HG02642 (cell line): ENCODE measurements at regions not wholly inside any gene's neighbourhood (a gene's known extent, or its start where the extent isn't known, plus 50 kb on each side); places are given as distances from the start of the nearest gene placed in this dataset.

Experiments used
- ATAC-seq: cut with Tn5 transposase; IDR thresholded peaks from one replicate; pipeline ENCODE4 v1.9.1; 2021; ENCODE audit warnings: mild to moderate bottlenecking; ENCODE audit not compliant: unreplicated experiment, poor library complexity

DNA sequence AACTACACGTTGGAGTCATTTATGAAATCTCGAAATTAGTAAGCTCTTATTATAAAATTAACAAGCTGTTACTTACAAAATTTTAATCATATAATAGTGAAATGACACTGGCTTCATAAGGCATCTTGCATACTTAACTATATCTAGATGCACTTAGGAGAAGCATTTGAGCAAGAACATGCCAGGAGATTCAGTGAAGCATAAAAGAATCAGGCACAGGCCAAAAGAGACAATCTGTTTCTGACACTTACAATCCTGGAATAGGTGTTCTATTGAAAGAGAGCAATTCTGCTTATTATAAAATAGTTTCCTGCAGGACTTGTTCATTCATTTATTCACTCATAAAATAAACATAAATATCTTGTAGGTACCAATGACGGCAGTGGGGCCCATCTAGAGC is 1152.2 kb upstream of the CDH6 start:
- ATAC-seq: no peak

DNA sequence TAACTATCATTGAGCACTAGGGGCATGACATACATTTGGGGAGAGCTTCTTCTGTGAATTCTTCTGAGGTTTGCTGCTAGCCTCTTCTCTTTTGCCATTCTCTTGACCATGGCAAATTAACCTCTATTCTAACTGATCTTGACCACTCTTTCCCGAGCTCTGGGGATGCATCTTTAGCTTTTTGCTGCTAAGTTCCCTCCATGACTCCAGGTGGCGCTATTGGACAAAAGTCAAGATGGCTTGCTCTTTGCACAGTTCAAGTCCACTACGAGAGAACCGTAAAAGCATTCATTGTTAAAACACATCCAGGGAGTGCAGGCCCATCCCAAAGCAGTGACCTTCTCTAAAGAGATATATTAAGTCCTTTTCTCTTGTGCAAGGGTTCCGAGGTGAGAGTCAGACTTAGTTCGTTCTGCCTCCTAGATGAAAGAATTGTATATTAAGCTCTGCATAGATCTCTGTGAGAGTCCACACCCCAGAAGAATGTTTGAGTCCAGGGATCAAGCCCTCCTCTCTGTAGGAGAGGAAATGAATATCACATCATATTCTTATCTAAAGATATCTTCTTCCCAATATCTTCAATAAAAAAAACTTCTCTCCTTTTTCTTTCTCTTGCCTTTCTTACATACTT is 1152.9 kb upstream of the CDH6 start:
- ATAC-seq: no peak

DNA sequence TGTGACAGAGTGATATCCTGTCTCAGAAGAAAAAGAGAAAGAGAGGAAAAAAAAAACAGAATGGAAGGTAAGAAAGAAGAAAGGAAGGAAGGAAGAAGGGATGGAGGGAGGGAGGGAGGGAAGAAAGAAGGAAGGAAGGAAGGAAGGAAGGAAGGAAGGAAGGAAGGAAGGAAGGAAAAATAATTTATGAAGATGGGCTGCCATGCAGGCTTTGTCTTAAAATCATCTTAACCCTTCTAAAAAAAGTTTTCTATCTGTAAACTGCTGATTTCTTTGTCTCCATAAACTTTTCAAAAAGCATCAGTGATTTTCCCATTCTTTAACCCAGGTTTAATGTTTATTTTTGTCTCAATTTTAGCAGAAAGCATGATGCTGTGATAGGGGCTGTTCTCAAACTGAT is 1154.1 kb upstream of the CDH6 start:
- no peak for ATAC-seq

DNA sequence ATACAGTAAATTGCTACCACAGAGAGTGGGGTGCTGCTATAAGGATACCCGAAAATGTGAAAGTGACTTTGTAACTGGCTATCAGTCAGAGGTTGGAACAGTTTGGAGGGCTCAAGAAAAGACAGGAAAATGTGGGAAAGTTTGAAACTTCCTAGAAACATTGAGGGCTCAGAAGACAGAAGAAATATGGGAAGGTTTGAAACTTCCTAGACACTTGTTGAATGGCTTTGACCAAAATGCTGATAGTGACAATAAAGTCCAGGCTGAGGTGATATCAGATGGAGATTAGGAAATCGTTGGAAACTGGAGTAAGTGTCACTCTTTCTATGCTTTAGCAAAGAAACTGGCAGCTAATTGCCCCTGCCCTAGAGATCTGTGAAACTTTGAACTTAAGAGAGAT is 1158.6 kb upstream of the CDH6 start:
- no peak for ATAC-seq

DNA sequence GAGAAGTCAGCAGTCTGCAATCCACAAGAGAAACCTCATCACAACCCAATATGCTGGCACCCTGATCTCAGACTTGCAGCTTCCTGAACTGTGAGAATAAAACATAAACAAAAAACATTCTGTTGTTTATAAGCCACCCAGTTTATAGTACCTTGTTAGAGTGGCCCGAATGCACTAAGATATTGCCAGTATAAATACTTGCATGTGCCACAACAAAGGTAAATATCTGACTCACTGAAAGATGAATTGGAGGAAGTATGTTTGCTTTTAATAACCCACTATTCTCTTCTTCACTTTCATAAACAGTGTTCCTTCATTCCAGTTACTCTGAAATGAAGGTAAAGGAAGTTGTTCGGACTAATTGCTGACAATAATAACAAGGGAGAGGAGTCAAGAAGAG is 1163.4 kb upstream of the CDH6 start:
- ATAC-seq: no peak

DNA sequence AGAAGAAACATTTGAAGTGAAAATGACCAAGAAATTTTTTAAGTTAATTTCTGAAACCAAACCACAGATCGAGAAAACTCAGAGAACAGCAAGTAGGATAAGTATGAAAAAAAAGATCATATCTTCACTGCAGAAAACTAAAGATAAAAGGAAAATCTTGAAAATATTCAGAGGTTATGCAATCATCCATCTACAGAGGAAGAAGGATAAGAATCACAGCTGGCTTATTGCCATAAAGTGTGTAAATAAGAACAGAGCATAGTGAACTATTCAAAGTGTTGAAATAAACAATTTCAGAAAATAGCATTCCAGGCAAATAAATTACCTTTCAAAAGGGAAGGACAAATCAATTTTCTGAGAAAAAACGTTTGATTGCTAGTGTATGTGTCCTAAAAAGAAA is 1191.7 kb upstream of the CDH6 start:
- no peak for ATAC-seq

DNA sequence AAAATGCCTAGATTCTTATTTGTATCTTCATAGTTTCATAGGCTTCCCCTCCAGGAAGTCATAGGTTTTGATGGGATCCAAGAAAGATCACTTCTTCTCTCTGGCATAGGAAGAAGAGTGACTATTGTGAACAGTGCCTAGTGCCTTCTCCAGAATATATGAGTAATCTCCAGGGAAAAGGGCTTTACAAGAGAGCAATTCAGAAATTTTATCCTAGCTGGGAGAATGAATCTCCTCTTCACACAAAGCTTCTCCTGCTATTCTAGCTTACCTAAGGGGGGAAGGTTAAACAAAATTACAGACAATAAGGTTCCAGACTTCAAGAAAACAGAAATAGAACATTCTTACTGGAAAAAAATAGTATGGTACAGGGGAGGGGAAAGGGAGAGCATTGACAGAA is 1193.3 kb upstream of the CDH6 start:
- ATAC-seq: no peak

DNA sequence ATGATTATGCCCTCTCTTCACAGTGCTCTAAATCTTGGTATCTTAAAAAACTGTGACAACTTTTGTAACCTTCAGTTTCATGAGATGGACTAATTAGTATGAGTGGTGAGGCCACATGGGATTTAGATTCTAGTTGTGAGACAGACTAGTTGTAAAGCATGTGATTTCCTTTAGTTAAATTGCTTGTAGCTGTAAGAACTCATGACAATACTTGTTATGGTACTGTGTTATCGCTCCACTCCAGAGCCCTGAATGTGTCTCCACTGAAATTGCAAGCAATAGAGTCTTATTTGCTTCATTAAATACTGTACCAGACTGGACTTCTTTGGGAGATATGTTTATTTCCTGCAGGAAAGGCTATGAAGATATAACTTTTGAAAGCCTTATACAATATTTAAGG is 1198.3 kb upstream of the CDH6 start:
- no peak for ATAC-seq

DNA sequence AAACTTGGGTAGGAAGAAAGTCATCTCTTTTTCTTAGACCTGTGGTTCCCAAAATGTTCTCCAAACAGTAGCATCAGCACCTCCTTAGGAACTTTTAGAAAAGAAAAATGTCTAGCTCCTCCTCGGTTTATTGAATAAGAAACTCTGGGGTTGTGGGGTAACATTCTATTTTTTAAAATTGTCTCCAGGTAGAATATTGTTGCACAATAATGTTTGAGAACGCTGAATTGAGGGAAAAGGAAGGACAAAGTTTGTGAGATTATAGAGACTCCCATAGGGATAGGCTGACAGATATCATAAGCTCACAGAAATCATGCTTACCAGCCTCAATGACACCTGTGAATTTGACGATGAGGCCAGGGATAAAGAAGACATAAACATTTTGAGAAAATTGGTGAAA is 1199.0 kb upstream of the CDH6 start:
- no peak for ATAC-seq

DNA sequence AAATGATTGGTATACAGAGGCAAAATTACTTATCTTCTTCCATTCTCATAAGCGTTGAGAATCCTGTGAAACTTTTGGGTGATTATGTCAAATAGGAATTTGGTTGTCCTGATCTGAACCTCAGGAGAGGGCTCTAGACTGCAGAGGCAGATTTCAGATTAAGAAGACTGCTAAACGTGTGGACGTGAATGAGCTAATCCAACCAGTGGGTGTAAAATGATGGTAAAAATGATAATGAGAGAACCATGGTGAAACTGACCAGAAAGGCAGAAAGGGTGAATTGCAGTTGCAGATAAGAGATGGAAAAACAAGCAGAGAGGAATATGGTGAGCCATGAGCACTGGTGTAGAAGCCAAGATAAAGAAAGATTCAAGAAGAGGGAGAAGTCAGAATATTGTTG is 1200.2 kb upstream of the CDH6 start:
- ATAC-seq: no peak

DNA sequence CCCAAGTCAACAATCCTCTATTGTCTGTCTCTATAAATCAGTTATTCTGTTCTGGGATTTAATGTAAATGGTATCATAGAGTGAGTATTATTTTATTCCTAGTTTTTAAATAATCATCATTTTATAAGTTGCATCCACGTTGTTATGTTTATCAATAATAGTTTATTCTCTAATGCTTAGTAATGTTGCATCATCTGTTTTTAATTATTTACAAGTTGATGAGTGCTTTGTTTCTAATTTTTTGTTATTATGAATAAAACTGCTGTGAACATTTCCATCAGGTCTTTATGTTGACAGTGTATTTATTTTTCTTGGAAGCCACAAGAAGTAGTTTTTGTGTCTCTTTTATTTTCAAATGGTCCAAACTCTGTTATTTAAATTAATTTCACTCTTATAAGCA is 1201.2 kb upstream of the CDH6 start:
- no peak for ATAC-seq

DNA sequence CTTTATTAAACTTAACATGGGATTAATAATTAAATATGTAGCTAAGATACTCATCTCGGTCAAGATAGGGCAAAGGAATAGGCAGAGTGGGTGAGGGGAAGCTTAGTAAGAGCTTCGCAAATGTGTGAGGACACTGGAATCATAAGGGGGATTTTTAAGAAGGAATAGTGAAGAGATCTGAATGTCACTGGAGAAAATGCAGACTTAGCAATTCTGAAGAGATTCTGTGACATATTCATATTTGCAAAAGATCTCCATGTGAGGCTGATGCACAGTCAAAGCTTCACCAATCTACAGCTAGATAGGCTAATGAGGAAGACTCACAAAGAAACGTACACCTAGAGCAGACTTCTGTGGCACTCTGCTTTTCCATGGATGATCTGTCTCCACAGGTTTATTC is 1202.8 kb upstream of the CDH6 start:
- no peak for ATAC-seq

DNA sequence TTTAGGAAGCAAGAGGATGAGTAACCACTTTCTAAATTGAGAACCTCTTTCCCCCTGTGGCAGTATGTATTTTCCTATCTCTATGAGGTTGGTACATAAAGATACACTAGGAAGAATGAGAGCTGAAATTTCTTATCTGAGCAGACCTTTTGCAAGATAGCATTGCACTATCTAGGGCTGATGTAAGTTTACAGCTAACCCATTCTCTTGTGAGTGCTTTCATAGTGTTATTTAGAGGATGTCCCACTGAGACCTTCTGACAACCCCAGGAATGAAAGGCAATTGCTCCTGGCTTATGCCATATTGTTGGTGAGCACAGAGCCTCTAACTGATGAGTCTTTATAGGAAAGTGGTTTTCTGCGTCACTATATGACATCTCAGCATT is 1209.3 kb upstream of the CDH6 start:
- ATAC-seq: no peak

DNA sequence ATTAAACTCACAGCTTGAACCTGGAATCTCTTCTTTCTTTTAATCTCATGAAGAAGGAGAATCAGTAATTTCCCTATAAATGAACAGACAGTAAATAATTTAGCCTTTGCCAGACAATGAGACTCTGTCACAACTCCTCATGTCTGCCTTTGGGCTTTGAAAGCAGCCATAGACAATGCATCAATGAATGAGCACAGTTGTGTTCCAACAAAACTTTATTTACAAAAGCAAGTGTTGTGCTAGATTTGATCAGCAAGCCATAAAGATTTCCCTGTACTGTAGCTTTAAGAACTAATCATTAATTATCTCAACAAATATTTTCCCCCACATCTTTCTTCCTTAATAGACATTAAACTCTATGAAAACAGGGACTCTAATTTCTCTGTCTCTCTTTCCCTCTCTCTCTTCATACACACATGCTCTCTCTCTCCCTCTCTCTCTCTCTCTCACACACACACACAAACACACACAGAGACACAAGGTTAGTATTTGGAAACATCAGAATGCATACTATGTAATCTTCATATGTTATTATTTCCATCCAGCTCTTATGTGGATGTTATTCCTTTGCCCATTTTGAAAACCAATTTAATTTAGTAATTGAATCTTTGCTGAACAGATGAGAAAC is 1209.8 kb upstream of the CDH6 start:
- ATAC-seq: no peak

DNA sequence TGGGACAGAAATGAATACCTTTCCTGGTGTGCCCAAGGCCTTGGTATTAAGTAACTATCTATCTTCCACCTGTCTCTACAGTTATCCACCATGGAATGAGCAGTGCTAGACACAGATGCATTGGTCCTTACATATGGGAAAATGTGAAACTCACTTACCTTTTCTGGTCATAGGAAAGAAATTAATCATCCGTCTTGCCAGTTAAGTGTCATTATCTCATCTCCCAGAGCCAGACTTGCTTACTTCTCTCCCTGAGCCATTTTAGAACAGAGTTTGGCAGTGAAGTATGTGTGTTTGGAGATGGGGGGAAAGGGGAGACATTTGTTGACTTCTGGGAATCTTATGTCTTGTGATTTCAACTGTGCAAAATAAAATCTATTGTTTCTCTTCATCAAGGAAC is 1211.0 kb upstream of the CDH6 start:
- ATAC-seq: no peak

DNA sequence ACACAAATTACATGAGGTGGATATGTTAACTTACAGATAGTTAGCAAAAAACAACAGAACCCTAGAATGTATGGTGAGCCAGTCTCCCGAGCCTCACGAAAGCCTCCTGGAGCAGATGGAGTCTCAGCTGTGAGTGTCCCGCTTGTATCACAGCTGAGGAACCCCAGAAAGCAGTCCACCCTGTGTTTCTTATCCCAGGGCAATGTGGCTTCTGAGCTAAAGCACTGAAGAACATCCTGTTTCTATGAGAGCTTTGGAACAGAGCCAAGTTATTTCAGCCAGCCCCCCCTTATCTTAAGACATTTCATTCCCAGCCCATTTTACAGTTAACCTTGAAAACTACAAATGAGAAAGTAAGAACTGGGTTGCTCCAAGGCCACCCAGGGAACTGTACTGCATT is 1220.9 kb upstream of the CDH6 start:
- no peak for ATAC-seq

DNA sequence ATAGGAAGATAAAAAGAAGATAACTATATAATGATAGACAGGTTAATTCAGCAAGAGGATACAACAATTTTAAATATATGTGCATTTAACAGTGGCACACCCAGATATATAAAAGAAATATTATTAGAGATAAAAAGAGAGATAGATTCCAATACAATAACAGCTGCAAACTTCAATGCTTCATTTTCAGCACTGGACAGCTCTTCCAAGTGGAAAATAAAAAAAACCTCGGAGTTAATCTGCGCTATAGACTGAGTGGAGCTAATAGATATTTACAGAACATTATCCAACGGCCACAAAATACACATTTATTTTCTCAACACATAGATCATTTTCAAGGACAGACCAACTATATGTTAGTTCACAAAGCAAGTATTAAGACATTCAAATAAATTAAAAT is 1229.5 kb upstream of the CDH6 start:
- no peak for ATAC-seq

DNA sequence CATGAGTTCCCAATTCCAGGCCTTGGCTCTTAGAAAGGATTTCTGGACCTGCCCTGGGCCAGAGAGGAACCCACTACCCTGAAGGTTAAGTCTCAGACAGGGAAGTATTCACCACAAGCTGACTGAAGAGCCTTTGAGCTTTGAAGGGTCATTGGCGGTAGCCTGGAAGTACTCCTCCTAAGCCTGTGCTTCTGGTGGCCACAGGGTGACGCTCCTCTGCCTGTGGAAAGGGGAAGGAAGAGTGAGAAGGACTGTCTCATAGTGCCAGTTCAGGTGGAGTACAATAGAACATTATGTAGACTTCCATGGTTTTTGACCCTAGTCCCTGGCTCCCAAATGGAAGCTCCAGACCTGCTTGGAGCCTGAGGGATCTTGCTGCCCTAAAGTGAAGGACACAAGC is 1233.2 kb upstream of the CDH6 start:
- no peak for ATAC-seq

DNA sequence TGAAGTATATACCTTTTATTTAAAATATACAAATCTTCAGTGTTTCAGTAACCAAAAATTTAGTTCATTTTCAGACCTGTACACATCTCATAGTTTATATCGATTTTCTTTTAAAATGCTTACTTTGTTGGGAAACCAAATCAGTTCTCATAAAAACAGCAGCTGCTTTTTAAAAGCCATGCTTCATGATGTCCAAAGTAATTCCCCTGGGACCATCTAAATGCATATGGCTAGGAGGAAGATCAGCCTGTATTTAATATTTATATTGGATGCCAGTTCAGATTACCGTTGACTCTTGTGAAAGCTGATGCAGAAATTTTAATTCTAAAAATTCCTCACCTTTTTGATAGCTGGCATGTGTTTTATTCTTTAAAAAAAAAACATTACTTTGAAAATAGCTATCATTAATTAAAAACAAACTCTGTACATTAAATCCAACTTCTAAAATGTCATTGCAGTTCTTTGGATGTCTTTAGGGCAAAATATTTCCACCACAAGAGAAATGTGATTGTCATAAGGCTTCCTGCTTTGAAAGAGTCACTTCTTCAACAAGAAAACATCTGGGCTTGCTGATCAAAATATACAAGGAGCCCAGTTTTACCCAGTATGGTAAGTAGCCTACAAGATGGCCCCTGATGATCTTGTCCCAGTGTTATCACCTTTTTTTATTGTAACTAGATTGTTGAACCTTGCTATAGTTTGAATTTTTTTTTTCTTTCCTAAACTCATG is 1242.9 kb upstream of the CDH6 start:
- ATAC-seq: no peak

DNA sequence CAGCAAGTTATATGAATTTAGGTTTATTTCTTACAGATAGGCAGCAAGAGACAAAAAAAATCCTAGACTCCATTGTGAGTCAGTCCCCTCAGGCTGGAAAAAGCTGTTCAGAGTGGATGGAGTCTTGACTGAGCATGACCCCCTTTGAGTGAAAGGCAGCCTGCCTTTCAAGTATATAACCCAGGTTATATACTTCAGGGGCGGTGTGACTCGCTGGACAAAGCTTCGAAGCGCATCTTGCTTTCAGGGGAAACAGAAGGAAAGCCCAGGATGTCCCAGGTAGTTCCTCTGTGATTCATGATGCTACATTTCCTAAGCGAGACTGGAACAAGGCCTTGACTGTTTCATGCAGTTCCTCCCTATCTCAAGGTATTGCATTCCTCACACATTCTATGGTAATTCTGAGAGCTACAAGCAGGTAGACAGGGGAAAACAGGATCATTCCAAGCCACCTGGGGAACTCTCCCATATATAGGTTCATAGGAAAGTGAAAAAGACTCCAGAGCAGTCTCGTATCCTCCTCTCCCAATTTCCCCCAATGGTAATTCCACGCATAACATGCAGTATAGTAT is 1244.1 kb upstream of the CDH6 start:
- no peak for ATAC-seq

DNA sequence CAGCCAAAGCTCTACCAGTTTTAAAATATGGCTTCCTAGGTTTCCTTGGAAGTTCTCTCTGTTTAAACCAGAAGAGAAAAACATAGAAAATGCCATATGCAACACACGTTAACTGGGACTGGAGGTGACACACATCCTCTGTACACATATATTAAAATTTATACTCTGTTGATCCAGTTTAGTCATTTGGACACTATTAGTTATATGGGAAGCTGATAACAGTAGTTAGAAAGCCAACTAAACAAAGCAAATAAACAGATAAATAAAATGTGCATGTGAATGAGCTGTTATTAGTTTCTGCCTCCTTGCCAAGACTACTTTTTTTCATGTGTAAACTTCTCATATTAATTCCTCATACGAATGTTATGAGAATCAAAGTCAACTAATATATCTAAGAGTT is 1249.2 kb upstream of the CDH6 start:
- ATAC-seq: no peak

DNA sequence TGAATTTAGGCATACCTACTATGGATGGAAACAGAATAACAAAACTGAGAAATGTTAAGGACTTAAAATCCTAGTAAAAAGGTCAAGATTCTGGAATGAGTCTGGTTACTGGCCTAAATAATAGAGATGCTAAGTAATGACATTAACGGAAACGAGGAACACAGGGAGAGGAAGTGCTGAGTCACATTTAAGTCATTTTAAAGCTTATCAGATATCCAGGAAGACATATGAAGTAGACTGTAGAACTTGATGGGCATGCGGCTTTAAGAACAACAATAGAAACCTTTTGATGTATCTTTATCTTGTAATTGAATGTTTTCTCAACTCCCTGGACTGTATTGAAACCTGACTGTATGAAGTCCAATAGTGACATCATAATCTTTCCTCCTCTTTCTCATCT is 1251.4 kb upstream of the CDH6 start:
- no peak for ATAC-seq
